WERI-Rb-1 (cell line): ENCODE measurements at regions not wholly inside any gene's neighbourhood (a gene's known extent, or its start where the extent isn't known, plus 50 kb on each side); places are given as distances from the start of the nearest gene placed in this dataset.
A peak's percentile ranks its signal among the peaks of the same experiment; 100 is the strongest.

Experiments
- DNase-seq: peaks from one replicate; pipeline ENCODE4 v3.0.0-alpha.2; 2020
- H3K27ac ChIP-seq: fragments of 250-450 bp; sonication (Bioruptor Pico); 2 replicates; pipeline ENCODE4 v1.5.1; 2020; ENCODE audit warnings: mild to moderate bottlenecking, moderate library complexity
- H3K27me3 ChIP-seq: fragments of 250-450 bp; sonication (Bioruptor Pico); 2 replicates; pipeline ENCODE4 v1.5.1; 2021; ENCODE audit warnings: mild to moderate bottlenecking, low read depth, moderate library complexity; ENCODE audit not compliant: insufficient read depth, severe bottlenecking
- H3K36me3 ChIP-seq: fragments of 250-450 bp; sonication (Bioruptor Pico); 2 replicates; pipeline ENCODE4 v1.5.1; 2020; ENCODE audit warnings: mild to moderate bottlenecking, moderate library complexity
- H3K4me3 ChIP-seq: 2 replicates; pipeline ENCODE4 v1.5.1; 2011; ENCODE audit warnings: low read depth, mild to moderate bottlenecking, control low read depth, low read length
- H3K9me3 ChIP-seq: fragments of 250-450 bp; sonication (Bioruptor Pico); 2 replicates; pipeline ENCODE4 v1.5.1; 2021; ENCODE audit warnings: mild to moderate bottlenecking, moderate library complexity; ENCODE audit not compliant: severe bottlenecking
- TF ChIP-seq, protein P1 (sequence below): IDR thresholded peaks from 2 replicates; pipeline ENCODE4 v1.5.1; 2011; ENCODE audit warnings: low read depth, mild to moderate bottlenecking, control low read depth, inconsistent platforms, low read length

DNA sequence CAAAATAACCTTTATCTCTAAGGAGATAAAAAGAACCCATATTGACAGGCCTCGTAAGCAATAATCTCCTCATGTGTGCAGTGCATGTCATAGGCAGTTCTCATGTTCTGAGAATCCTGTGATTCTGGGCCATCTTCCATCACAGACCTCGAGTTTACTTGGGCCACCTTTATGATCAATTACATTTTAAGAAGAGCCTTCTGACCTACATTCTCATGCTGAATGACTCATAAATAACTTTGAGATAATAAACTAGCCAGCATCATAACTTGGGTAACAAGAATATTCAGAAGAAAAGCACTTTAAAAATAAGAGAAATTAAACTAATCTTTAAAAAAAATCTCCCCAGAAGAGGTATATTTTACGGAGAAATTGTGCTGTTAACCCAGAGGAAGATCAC, 310.7 kb upstream of the ZNF717 start:
- H3K36me3 ChIP-seq = no peaks in the 10 kb centered on the region
- no peak overlapping the region for H3K4me3 ChIP-seq
- TF ChIP-seq, protein P1, sequence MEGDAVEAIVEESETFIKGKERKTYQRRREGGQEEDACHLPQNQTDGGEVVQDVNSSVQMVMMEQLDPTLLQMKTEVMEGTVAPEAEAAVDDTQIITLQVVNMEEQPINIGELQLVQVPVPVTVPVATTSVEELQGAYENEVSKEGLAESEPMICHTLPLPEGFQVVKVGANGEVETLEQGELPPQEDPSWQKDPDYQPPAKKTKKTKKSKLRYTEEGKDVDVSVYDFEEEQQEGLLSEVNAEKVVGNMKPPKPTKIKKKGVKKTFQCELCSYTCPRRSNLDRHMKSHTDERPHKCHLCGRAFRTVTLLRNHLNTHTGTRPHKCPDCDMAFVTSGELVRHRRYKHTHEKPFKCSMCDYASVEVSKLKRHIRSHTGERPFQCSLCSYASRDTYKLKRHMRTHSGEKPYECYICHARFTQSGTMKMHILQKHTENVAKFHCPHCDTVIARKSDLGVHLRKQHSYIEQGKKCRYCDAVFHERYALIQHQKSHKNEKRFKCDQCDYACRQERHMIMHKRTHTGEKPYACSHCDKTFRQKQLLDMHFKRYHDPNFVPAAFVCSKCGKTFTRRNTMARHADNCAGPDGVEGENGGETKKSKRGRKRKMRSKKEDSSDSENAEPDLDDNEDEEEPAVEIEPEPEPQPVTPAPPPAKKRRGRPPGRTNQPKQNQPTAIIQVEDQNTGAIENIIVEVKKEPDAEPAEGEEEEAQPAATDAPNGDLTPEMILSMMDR = no peak

DNA sequence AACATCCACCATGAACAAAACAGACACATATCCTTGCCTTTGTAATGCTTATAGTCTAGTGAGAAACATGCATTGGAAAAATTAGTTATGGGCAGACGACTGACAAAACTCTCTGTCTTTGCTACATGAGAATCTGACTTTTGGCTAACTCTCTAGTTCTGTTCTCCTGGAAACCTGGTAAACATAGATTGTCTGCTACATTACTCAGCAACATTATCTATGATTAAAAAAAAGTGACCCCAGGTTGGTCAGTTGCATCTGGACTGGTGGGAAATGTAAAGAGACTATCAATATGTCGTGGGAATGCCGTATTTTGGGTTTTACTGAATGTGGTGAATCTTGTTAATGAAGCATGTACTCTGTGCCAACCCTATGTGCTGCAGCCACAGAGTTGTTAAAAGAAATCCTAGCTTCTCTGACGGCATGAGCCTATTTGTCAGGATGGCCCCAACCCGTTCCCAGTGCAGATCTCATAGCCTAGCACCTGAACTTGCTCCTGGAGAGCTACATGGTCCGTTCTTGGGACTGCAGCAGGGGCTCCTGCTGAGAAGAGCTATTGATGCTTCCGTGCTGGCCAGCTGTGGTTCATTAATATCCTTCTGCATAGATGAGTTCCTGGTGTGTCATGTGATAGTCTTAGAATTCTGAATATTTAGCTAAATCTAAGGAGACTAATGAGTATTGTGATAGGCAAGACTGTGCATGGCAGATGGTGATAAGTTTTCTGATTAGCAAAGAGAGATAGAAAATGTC, 311.7 kb upstream of the ZNF717 start:
- TF ChIP-seq, protein P1 = no peak
- DNase-seq = no peak
- no peak overlapping the region for H3K4me3 ChIP-seq
- no peaks in the 10 kb centered on the region for H3K36me3 ChIP-seq
- no peaks in the 10 kb centered on the region for H3K9me3 ChIP-seq
- no peaks in the 10 kb centered on the region for H3K27me3 ChIP-seq
- no peak overlapping the region for H3K27ac ChIP-seq

More for the DNA sequence above, 310.7 kb upstream of the ZNF717 start:
- Histone ChIP-seq H3K27me3 (no peaks in the 10 kb centered on the region), H3K9me3 (no peaks in the 10 kb centered on the region), H3K27ac (no peak overlapping the region)
- no peak for DNase-seq

DNA sequence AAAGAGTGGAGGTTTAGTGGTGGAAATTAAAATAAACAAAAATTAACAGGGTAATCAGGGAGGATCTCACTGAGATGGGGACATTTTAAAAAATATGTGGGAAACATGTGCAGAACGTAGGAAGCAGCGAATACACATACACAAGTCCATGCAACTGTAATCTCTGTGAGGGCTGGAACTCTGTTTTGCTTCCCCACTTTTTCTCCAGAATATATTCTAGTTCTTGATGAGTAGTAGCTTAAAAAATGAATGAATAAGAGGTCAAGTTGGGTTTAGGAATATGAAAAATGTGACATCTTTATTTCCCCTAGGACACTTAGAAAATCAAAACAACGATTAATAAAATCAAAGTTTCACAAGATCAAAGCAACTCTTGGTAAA, 312.2 kb upstream of the ZNF717 start:
- Histone ChIP-seq H3K36me3 (no peaks in the 10 kb centered on the region), H3K27me3 (no peaks in the 10 kb centered on the region), H3K9me3 (no peaks in the 10 kb centered on the region), H3K4me3 (no peak overlapping the region), H3K27ac (no peak overlapping the region)
- TF ChIP-seq, protein P1 = no peak
- DNase-seq = no peak

DNA sequence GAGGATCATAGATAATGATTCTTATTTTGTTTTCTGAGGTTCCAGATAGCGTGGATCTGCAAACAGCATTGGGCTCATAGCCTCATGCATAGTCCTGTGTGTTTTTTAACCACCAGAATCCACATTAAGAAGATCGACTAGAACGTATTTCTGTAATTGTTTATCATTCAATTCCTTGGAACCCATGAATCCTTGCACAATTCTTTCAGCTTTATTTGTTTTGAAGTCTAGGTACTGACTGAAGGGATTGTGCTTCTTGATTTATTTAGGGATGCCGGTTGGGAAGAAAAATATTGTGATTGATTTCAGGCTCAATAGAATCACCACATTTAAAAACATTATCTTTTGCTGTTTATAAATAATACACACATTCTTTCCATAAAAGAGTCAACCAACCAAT, 314.6 kb upstream of the ZNF717 start:
- DNase-seq = no peak
- Histone ChIP-seq H3K36me3 (no peaks in the 10 kb centered on the region), H3K27ac (no peak overlapping the region), H3K4me3 (no peak overlapping the region), H3K9me3 (no peaks in the 10 kb centered on the region), H3K27me3 (no peaks in the 10 kb centered on the region)
- TF ChIP-seq, protein P1 = no peak

DNA sequence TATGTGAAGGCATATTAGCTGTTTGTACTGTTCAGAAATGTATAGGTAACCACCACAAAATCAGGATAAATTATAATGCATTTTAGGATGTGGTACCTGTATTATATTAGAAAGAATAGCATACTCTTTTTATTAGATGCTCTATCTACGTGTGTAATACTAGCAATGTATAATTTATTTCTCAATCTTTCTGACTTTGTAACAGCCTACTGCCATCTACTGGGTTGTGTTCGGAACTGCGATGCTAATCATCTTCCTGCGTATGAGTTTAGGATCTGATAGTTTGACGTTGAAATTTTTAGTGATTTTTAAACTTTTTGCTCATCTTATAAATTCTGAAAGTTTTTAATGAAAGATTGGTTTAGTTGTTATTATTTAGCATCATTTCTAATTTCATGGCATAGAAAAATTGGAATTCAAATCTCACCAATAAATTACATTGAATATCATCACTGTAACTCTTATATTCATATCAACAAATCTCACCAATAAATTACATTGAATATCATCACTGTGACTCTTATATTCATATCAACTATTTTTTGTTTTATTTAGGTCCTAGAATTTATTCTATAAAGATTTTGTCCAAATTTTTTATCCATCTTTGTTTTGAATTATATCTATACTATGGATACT, 322.7 kb upstream of the ZNF717 start:
- Histone ChIP-seq H3K27me3 (no peaks in the 10 kb centered on the region), H3K4me3 (no peak overlapping the region), H3K36me3 (no peaks in the 10 kb centered on the region), H3K27ac (no peak overlapping the region), H3K9me3 (no peaks in the 10 kb centered on the region)
- DNase-seq = peak; percentile 24
- TF ChIP-seq, protein P1 = peak; percentile 50
